Endothelial cell of umbilical vein (primary cell): ENCODE measurements at regions not wholly inside any gene's neighbourhood (a gene's known extent, or its start where the extent isn't known, plus 50 kb on each side); places are given as distances from the start of the nearest gene placed in this dataset.

Experiments
- BruUV-seq: library from RNA; stranded (reverse); fragments of 400-500 nt; replicated peaks from 2 replicates; lab custom pipeline; 2021; lab: Mats Ljungman, UMichigan
- CTCF ChIA-PET: fragments of 300-600, 350-600 bp; sonication (Branson Sonifier 250); formaldehyde crosslinking; loops from one replicate; lab custom pipeline; 2021; ENCODE audit warnings: antibody characterized with exemption, inconsistent platforms; lab: Charles Lee
- POLR2A ChIA-PET: fragments of 300-600, 350-600 bp; sonication (Branson Sonifier 250); formaldehyde crosslinking; loops from one replicate; lab custom pipeline; 2021; ENCODE audit warnings: antibody characterized with exemption, inconsistent platforms; lab: Charles Lee
- DNase-seq: peaks from one replicate; pipeline ENCODE4 v3.0.0-alpha.2; 2011; ENCODE audit warnings: low read depth, low spot score
- FAIRE-seq: peaks from 2 replicates; lab custom pipeline; 2011; peaks lifted over from hg19 to GRCh38; lab: Jason Lieb, UNC
- H2AFZ ChIP-seq: 2 replicates; pipeline ENCODE4 v1.6.0; 2012; ENCODE audit warnings: low read depth, low read length, control low read depth, inconsistent platforms
- H3K27ac ChIP-seq: 2 replicates; pipeline ENCODE4 v1.5.1; 2011; ENCODE audit warnings: low read depth, mild to moderate bottlenecking, control low read depth, low read length, moderate library complexity; ENCODE audit not compliant: insufficient read depth
- H3K27me3 ChIP-seq, 2 experiments: 2 replicates each; pipeline versions ENCODE4 v1.6.0 to v1.6.1; 2011; ENCODE audit warnings: low read length in 2 of 2, mixed read lengths in 1 of 2; ENCODE audit not compliant: control insufficient read depth in 2 of 2, insufficient read depth in 2 of 2
- H3K36me3 ChIP-seq, 2 experiments: 2 replicates in 1 of 2; 3 replicates in 1 of 2; pipeline ENCODE4 v1.5.1; 2011; ENCODE audit warnings: low read length in 2 of 2, mild to moderate bottlenecking in 1 of 2, moderate library complexity in 1 of 2; ENCODE audit not compliant: control insufficient read depth in 2 of 2, insufficient read depth in 2 of 2; ENCODE audit errors: extremely low read depth in 1 of 2
- H3K4me1 ChIP-seq: 3 replicates; pipeline ENCODE4 v1.5.1; 2011; ENCODE audit warnings: mild to moderate bottlenecking, low read length; ENCODE audit not compliant: control insufficient read depth, insufficient read depth; ENCODE audit errors: extremely low read depth
- H3K4me2 ChIP-seq: 2 replicates; pipeline ENCODE4 v1.6.1; 2011; ENCODE audit warnings: low read length, control low read depth, mixed read lengths; ENCODE audit not compliant: insufficient read depth
- H3K4me3 ChIP-seq, 3 experiments: fragments of 200-600 bp in 1 of 3; sonication (generic), shearing (Covaris generic) in 1 of 3; replicated peaks in 1 of 3; 2 replicates each; pipeline ENCODE4 v1.5.1; 2011 to 2016; ENCODE audit warnings: control low read depth in 3 of 3, low read length in 3 of 3, mild to moderate bottlenecking in 2 of 3, inconsistent platforms in 1 of 3, low read depth in 1 of 3, moderate library complexity in 1 of 3; ENCODE audit not compliant: insufficient read depth in 1 of 3
- H3K79me2 ChIP-seq: 2 replicates; pipeline ENCODE4 v1.6.0; 2012; ENCODE audit warnings: low read length, inconsistent platforms; ENCODE audit not compliant: control insufficient read depth, insufficient read depth
- H3K9ac ChIP-seq: replicated peaks from 2 replicates; pipeline ENCODE3; 2011; ENCODE audit warnings: low read length, control low read depth; ENCODE audit not compliant: insufficient read depth; ENCODE audit errors: extremely low read depth
- H3K9me1 ChIP-seq: replicated peaks from 3 replicates; pipeline ENCODE4 v1.6.0; 2011; ENCODE audit warnings: mild to moderate bottlenecking, low read length; ENCODE audit not compliant: control insufficient read depth, insufficient read depth; ENCODE audit errors: extremely low read depth
- H3K9me3 ChIP-seq: replicated peaks from 2 replicates; pipeline ENCODE4 v1.5.1; 2012; ENCODE audit warnings: low read length, inconsistent platforms; ENCODE audit not compliant: control insufficient read depth, insufficient read depth
- H4K20me1 ChIP-seq: replicated peaks from 2 replicates; pipeline ENCODE3; 2011; ENCODE audit warnings: mild to moderate bottlenecking, low read length; ENCODE audit not compliant: control insufficient read depth, insufficient read depth; ENCODE audit errors: extremely low read depth
- EZH2 ChIP-seq: IDR thresholded peaks from 2 replicates; pipeline ENCODE4 v1.6.1; 2012; ENCODE audit warnings: borderline replicate concordance, low read depth, mild to moderate bottlenecking, moderate library complexity, low read length, inconsistent platforms; ENCODE audit not compliant: severe bottlenecking
- FOS ChIP-seq: IDR thresholded peaks from 2 replicates; pipeline ENCODE4 v1.6.1; 2011; ENCODE audit warnings: mild to moderate bottlenecking, low read length, moderate library complexity, borderline replicate concordance; ENCODE audit not compliant: insufficient read depth
- GATA2 ChIP-seq: IDR thresholded peaks from 2 replicates; pipeline ENCODE4 v1.7.0; 2011; ENCODE audit warnings: low read depth, mild to moderate bottlenecking, moderate library complexity, mixed read lengths, low read length; ENCODE audit not compliant: insufficient read length, insufficient read depth
- JUN ChIP-seq: IDR thresholded peaks from 2 replicates; pipeline ENCODE4 v1.6.1; 2011; ENCODE audit warnings: borderline replicate concordance, low read depth; ENCODE audit not compliant: insufficient read length, insufficient read depth
- MAX ChIP-seq: IDR thresholded peaks from 2 replicates; pipeline ENCODE4 v1.6.1; 2011; ENCODE audit not compliant: insufficient read depth, insufficient read length
- MYC ChIP-seq: IDR thresholded peaks from one replicate; pipeline ENCODE4 v1.6.1; 2011; ENCODE audit warnings: mild to moderate bottlenecking, low read depth, low read length
- POLR2A ChIP-seq: IDR thresholded peaks from 2 replicates; pipeline ENCODE4 v1.6.1; 2012; ENCODE audit warnings: low read depth, mild to moderate bottlenecking, control low read depth, low read length
- POLR2AphosphoS5 ChIP-seq: IDR thresholded peaks from 2 replicates; pipeline ENCODE4 v1.6.1; 2012; ENCODE audit warnings: low read depth, mild to moderate bottlenecking, control low read depth, low read length, moderate library complexity; ENCODE audit not compliant: insufficient read depth
- dilution Hi-C: fragments of 300-500 bp; cut with MboI; formaldehyde crosslinking; loops from one replicate; pipeline ENCODE4 v1.15.0; 2019; ENCODE audit warnings: low sequenced_read_pairs; ENCODE audit not compliant: extremely low pct_ligation_motif_present
- intact Hi-C: fragments of 100-400 bp; cut with micrococcal nuclease; formaldehyde crosslinking; loops from one replicate; pipeline ENCODE4 v1.10.0; 2022
- TF ChIP-seq, protein P1 (sequence below), 2 donors: IDR thresholded peaks; 1 replicate in 1 of 2; 2 replicates in 1 of 2; pipeline ENCODE4 v1.5.1; 2011; ENCODE audit warnings: low read length in 2 of 2, mild to moderate bottlenecking in 2 of 2, moderate library complexity in 2 of 2, control low read depth in 1 of 2, inconsistent platforms in 1 of 2, low read depth in 1 of 2; ENCODE audit not compliant: insufficient read depth in 1 of 2; ENCODE audit errors: extremely low read depth in 1 of 2

DNA sequence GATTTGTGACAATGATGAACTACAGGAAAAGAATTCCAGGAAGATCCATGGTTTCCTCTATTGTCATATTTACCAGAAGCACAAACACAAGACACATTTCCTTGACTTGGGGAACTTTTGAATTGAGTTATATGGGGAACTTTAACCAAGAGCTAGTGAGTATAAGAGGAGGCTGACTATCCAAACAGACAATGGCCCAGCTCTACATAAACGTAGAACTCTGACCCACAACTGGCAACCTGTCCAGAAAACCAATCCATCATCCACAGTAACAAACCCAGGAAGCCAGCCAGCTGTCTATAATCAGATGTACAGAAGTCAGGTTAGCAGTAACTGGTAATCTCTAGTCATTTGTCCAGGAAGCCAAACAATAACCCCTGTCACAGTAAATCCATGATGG is 167.0 kb upstream of the CPEB2 start:
- no peaks in the 10 kb centered on the region for H3K36me3 ChIP-seq
- H3K4me3 ChIP-seq: no peak overlapping the region
- no peaks in the 10 kb centered on the region for H3K4me1 ChIP-seq
- no peak overlapping the region for H3K4me2 ChIP-seq
- no peak overlapping the region for H3K27ac ChIP-seq
- no peaks in the 10 kb centered on the region for H3K79me2 ChIP-seq
- DNase-seq (no peak), FAIRE-seq (no peak)
- H3K9me3 ChIP-seq: no peaks in the 10 kb centered on the region
- no peak overlapping the region for H2AFZ ChIP-seq
- POLR2A ChIA-PET: no interaction called here
- H3K9ac ChIP-seq: no peak overlapping the region
- intact Hi-C loops (no loop called here), dilution Hi-C loops (no loop called here)
- no peak for TF ChIP-seq POLR2A
- no peak for TF ChIP-seq POLR2AphosphoS5
- TF ChIP-seq GATA2: no peak
- no peak for TF ChIP-seq FOS
- no peak for TF ChIP-seq MYC
- CTCF ChIA-PET: no interaction called here
- no peaks in the 10 kb centered on the region for H3K27me3 ChIP-seq
- H3K9me1 ChIP-seq: no peaks in the 10 kb centered on the region
- BruUV-seq: no TSS peak
- H4K20me1 ChIP-seq: no peaks in the 10 kb centered on the region

DNA sequence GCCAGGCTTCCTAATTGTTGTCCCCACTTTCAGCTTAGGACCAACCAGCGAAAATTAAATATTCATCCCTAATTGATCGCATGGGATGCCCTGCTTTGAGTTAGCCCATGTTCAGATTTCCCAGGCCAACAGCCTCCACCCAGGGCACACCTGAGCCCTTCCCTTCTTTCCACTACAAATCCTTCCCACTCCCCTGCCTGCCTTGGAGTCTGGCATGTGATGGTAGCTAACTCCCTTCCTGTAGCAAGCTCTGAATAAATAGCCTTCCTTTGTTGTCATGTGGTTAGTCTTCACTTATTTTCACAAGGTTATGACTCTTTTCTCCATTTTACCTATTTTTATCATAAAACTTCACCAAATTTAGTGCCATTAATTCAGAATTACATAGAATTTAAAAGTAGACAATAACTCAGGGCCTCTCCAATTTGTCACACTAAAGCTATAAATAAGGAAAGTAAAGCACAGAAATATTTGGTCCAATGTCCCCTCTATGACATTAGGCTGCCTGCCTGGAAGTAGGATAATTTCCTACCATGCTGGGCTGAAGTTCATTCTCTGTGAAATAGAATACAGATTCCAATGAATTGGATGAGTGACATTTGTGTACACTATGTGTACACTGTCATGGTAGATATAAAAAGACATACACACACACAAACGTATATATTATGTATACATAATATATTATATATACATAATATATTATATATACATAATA is 166.4 kb upstream of the CPEB2 start:
- no peak for TF ChIP-seq FOS
- TF ChIP-seq MAX: no peak
- no peak for TF ChIP-seq EZH2
- TF ChIP-seq JUN: no peak
- TF ChIP-seq POLR2A: no peak
- TF ChIP-seq, protein P1, sequence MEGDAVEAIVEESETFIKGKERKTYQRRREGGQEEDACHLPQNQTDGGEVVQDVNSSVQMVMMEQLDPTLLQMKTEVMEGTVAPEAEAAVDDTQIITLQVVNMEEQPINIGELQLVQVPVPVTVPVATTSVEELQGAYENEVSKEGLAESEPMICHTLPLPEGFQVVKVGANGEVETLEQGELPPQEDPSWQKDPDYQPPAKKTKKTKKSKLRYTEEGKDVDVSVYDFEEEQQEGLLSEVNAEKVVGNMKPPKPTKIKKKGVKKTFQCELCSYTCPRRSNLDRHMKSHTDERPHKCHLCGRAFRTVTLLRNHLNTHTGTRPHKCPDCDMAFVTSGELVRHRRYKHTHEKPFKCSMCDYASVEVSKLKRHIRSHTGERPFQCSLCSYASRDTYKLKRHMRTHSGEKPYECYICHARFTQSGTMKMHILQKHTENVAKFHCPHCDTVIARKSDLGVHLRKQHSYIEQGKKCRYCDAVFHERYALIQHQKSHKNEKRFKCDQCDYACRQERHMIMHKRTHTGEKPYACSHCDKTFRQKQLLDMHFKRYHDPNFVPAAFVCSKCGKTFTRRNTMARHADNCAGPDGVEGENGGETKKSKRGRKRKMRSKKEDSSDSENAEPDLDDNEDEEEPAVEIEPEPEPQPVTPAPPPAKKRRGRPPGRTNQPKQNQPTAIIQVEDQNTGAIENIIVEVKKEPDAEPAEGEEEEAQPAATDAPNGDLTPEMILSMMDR (IDR thresholded peaks at IDR 0.05; ENCODE audit: extremely low read depth in 1 of 2, insufficient read depth in 1 of 2, low read depth in 1 of 2, low read length in 2 of 2): no peak
- TF ChIP-seq POLR2AphosphoS5: no peak
- TF ChIP-seq GATA2: no peak
- no peak for TF ChIP-seq MYC
- intact Hi-C loops (no loop called here), dilution Hi-C loops (no loop called here)
- ChIA-PET CTCF (no interaction called here), POLR2A (no interaction called here)
- Histone ChIP-seq H4K20me1 (no peaks in the 10 kb centered on the region), H3K4me2 (no peak overlapping the region), H3K9ac (no peak overlapping the region), H3K79me2 (no peaks in the 10 kb centered on the region), H3K27ac (no peak overlapping the region), H3K36me3 (no peaks in the 10 kb centered on the region), H3K4me1 (no peaks in the 10 kb centered on the region), H3K9me1 (no peaks in the 10 kb centered on the region), H3K27me3 (no peaks in the 10 kb centered on the region), H2AFZ (no peak overlapping the region), H3K4me3 (no peak overlapping the region), H3K9me3 (no peaks in the 10 kb centered on the region)
- FAIRE-seq: no peak
- BruUV-seq: no TSS peak
- DNase-seq: no peak
